GOT3 (cell line): ENCODE measurements at regions not wholly inside any gene's neighbourhood (a gene's known extent, or its start where the extent isn't known, plus 50 kb on each side); places are given as distances from the start of the nearest gene placed in this dataset.

ENCODE experiments used
- DNase-seq: peaks from one replicate; lab custom pipeline; 2025; ENCODE audit warnings: mixed read lengths; lab: John Stamatoyannopoulos, UW

- no peak for DNase-seq
These were observed 173.6 kb downstream of the ARHGAP12 start for GRCh38 chr10:31754803-31755624.

DNA sequence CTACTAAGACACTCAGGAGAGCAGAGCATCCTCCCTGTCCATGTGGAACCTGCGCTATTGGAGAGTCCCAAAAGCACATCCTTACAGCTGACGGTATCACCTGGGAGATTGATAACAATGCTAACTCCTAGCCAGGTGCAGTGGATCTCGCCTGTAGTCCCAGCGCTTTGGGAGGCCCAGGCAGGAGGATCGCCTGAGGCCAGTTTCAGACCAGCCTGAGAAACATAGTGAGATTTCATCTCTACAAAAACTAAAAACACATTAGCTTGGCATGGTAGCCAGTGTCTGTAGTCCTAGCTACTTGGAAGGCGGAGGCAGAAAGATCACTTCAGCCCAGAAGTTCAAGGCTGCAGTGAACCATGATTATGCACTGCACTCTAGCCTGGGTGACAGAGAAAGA, 174.9 kb downstream of the ARHGAP12 start:
- DNase-seq, result no peak

DNA sequence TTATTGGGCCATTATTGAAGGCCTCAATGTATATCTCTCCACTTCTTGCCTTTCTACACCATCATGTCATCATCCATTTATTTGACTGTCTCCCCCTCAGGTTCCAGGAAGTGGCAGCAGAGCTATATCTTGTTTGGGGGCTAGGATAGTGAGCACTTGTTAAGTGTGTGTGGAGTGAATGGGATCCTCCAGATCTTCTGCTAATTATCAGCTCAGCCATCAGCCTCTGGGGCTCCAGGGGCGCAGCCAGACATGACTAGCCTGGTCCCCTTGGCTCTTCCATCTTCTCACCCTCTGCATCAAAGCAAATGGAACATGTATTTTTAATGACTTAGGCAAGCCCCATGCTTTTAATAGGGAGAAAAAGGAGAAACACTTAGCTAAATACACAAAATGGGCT, 176.5 kb downstream of the ARHGAP12 start:
- no peak for DNase-seq

DNA sequence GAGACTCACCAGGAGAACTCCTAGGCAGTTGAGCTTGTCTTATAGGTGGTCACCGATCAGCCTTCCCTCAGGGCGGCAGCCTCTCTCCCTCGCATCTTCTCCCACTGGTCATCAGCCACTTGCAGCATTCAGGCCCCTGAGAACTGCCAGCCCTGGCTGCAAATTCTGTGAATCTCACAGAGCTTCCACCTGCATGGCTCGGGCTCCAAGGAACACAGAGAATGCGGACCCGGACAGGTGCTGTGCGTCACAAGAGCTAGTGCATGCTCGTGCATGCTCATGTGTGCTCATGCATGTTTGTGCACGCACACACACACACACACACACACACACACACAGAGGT, 176.9 kb downstream of the ARHGAP12 start:
- no peak for DNase-seq

DNA sequence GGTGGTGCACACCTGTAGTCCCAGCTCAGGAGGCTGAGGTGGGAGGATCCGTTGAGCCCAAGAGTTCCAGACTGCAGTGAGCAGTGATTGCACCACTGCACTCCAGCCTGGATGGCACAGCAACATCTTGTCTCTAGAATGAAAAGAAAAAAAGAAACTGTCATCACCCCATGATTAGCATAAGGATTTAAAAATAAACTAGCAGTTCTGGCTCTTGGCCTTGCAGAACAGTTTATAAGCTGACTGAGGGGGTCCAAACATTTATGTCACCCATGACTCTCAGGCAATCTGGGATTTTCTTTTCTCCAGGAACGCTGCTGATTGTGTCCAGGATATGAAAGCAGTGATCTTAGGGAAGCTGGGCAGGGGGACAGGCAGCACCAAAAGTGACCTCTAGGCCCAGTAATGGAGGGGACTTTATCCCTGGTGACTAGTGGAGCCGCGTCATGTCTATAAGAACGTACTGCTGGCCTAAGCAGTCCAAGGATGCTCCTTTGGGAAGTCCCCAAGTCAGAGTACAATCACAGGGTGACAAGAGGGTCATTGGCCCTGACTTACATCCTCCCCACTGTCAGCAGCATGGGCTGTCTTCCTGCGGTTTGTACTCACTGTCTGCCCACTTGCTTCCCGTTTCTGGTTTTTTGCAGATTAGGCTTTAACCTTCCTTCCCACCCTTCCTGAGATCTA, 177.4 kb downstream of the ARHGAP12 start:
- DNase-seq, result no peak

DNA sequence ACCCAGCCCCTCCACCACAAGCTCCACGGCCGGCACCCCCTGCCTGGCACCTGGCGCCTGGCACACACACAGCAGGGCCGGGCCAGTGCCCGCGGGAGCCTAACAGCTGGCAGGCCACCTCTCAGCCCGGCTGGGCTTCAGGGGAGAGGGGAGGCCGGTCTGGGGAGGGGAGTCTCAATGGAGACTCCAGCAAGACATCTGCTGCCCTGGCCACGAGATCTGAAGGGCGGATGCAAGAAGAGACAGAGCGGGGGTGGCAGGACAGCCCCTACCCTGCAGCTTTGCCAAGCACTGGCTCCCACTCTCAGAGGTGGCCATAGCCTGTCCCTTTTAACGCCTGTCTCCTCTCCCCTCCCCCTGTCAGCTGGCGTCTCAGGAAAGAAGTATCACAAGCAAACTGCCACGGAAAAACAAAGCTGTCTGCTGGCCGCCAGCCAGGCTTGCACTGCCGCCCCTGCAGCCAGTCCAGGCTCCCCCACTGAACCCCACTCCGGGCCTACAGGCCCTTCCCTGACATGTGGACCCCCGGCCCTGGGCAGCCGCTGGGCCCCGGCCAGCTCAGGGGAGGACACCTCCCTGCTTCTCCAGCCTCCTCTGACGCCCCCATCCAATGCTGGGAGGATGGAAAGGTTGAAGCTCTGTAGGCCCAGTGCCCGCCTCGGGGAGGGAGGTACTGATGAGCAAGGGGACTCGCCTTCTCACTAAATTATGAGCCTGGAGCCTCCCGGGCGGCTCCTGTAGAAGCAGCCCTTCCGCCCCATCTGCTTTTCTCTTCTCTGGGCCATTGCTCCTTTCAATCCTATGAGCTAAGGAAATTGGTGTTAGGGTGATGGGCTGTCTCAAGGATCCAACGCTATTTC, 178.4 kb downstream of the ARHGAP12 start:
- DNase-seq, result no peak

- no peak for DNase-seq
These were observed 179.3 kb downstream of the ARHGAP12 start for GRCh38 chr10:31749301-31749700.

DNA sequence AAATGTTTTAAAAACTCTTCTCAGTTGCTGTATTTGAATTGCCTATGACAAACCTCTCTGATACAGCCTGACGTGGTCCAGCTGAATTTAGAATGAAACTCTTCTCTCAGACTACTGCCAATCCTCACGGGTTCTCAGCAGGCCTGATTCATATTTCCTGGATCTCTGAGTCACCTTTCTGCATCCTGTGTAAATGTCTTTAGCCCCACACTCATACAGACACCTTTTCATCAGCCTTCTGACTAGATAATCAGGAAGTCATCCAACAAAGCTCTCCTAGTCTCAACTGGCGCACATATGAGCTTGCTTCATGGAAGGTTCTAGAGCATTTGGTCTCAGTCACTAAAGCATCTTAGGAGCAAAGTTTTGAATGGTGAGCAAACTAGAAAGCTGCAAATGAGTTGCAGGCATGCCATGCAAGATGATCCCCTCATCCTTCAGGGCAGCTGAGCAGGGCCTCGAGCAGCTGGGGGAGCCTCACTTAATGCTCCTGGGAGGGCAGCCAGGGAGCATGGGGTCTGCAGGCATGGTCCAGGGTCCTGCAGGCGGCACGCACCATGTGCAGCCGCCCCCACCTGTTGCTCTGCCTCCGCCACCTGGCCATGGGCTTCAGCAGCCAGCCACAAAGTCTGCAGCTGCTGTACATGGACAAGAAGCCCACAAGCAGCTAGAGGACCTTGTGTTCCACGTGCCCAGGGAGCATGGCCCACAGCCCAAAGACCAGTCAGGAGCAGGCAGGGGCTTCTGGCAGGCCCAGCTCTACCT, 182.8 kb downstream of the ARHGAP12 start:
- no peak for DNase-seq

GRCh38 chr10:31744025-31744424, 184.6 kb downstream of the ARHGAP12 start:
- DNase-seq, result no peak

GRCh38 chr10:31742255-31742654, 186.4 kb downstream of the ARHGAP12 start:
- no peak for DNase-seq

- no peak for DNase-seq
These were observed 187.2 kb downstream of the ARHGAP12 start for GRCh38 chr10:31741473-31741872.

- no peak for DNase-seq
These were observed 188.9 kb downstream of the ARHGAP12 start for GRCh38 chr10:31739711-31740110.

- no peak for DNase-seq
These were observed 189.5 kb downstream of the ARHGAP12 start for GRCh38 chr10:31739146-31739545.

DNA sequence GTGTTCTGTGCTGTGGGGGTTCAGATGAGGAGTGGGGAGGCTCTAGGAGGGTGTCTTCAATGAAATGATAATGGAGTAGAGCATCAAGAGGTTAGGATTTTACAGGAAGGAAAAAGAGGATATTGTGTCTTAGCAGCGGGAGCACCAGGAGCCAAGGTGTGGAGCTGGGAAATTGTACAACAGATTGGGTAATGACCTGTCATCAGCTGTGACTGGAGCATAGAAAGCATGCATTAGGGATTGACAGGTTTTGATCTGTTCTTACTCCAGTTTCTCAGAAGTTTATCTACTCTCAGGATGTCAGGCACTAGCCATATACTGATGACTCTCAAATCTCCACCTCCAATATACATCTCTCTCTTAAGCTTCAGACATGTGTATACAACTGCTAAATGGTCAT, 196.9 kb downstream of the ARHGAP12 start:
- no peak for DNase-seq

DNA sequence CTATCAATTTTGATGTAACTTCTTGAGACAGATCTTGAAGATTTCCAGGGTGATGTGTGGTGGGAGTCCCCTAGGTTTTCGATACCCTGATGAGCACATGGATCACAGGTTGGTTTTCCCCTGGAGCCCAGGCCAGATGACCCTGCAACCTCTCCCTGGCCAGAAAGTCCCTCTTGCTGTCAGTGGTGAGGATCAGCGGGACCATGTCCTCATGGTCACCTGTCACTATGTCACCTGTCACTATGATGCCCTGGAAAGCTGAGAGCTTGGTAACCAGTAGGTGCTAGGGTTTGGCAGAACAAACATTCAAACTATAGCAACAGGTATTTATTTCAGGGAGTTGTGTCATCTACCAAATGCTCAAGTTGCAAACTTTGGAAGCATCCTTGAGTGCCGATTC, 197.9 kb downstream of the ARHGAP12 start:
- no peak for DNase-seq

DNA sequence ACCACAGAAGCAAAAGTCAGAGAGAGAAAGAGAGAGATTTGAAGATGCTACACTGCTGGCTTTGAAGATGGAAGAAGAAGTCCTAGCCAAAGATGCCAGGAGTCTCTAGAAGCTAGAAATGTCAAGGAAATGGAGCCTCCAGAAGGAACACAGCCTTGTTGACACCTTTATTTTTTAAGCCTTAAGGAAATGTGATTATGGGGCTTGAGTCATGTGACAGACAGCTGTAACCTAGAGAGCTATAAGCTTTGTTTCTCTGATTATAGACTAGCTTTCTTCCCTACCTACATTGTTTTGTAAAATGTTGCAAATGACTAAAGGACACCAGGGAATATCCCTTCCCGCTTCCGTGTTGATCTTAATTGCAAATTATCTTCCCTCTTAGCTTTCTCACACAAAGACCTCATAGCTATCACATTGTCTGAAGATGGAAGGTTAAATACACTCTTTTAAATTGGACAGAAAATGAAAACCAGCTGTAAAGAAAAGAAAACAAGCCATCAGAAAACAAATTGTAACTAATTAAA, 199.9 kb downstream of the ARHGAP12 start:
- DNase-seq, result no peak

DNA sequence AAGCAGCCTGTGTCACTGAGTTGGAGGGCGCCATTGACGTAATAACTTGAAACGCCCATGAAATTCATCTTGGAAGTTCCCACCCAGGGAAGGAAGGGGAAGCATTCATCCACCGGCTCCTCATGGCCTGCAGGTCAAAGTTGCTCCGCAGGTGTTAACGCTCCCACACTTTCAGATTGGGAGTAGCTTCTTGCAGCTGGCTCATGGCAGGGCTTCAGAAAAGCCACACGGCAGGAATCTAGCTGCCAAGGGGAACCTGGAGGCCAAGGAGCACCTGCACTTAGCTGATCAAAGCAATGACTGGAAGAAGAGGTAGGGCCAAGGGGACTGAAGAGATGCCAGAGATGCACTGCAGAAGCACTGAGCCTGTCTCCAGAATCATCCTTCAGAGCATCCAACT, 203.2 kb downstream of the ARHGAP12 start:
- DNase-seq, result no peak

DNA sequence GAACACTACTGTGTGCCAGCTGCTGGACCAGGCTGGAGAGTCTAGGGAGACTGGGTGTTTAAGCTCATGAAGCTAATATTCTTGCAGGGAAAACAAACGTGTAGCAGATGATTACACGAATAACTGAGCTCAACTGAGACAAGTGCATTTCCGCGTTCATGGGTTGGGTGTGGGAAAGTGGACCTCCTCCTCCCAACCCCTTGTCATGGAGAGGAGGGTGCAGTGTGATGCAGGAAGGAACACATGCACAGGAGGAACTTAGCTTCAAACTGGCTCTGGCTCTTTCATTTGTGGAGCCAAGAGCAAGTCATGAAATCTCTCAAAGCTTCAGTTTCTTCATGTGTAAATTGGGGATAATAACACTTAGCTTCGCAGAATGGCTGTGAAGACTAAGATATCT, 204.3 kb downstream of the ARHGAP12 start:
- DNase-seq, result no peak

GRCh38 chr10:31723106-31723750, 205.4 kb downstream of the ARHGAP12 start:
- no peak for DNase-seq

- DNase-seq, result no peak
These were observed 207.5 kb downstream of the ARHGAP12 start for GRCh38 chr10:31721096-31721495.

DNA sequence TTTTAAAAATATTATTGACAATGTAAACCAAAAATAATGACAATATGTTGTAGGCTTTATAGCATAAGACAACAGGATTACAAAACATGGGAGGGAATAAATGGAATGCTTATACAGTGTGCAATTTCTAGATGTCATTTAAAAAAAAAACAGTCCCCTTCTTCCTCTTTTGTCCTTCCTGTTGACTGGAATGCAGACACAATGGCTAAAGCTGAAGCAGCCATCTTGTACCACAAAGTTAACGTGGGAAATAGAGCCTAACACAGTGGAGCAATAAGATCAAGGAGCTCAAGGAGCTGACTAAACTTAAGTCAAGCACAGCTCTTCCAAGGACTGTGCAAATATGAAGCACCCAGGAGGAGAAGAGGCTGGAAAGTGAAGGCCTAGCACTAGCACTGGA, 208.1 kb downstream of the ARHGAP12 start:
- no peak for DNase-seq
